ENCODE measurements at regions not wholly inside any gene's neighbourhood (a gene's known extent, or its start where the extent isn't known, plus 50 kb on each side); places are given as distances from the start of the nearest gene placed in this dataset.

GRCh38 chr7:28343462-28343861 lies 68.9 kb upstream of the CREB5 start:
- DNase-seq (no peak), ATAC-seq (no peak)
- no peaks in the 10 kb centered on the region for H3K27me3 ChIP-seq
- TF ChIP-seq POLR2A (IDR thresholded peaks at IDR 0.05): no peak
- TF ChIP-seq CTCF (IDR thresholded peaks at IDR 0.05 in 4 of 5, conservative IDR thresholded peaks at IDR 0.05 in 1 of 5): no peak
- in situ Hi-C loops (cut with MboI; ENCODE audit: low sequenced_read_pairs in 4 of 4) (no loop called here), intact Hi-C loops (cut with DNase I; ENCODE audit: low total_unique reads) (no loop called here)
- no peaks in the 10 kb centered on the region for H3K36me3 ChIP-seq
- no peak overlapping the region for H3K4me3 ChIP-seq
- peaks cover 0 to 5% of the 10 kb centered on the region in 2 donors for H3K4me1 ChIP-seq
- no peaks in the 10 kb centered on the region for H3K9me3 ChIP-seq
- H3K27ac ChIP-seq: no peak overlapping the region

- ATAC-seq (no peak), DNase-seq (no peak)
- intact Hi-C loops (cut with DNase I; ENCODE audit: low total_unique reads) (no loop called here), in situ Hi-C loops (cut with MboI; ENCODE audit: low sequenced_read_pairs in 4 of 4) (no loop called here)
- TF ChIP-seq CTCF (IDR thresholded peaks at IDR 0.05 in 4 of 5, conservative IDR thresholded peaks at IDR 0.05 in 1 of 5) (no peak), POLR2A (IDR thresholded peaks at IDR 0.05) (no peak)
- H3K9me3 ChIP-seq: no peaks in the 10 kb centered on the region
- no peak overlapping the region for H3K4me3 ChIP-seq
- no peaks in the 10 kb centered on the region for H3K27me3 ChIP-seq
- H3K36me3 ChIP-seq: no peaks in the 10 kb centered on the region
- H3K4me1 ChIP-seq: peaks cover 0 to 5% of the 10 kb centered on the region in 2 donors
- H3K27ac ChIP-seq: no peak overlapping the region
These were observed 66.1 kb upstream of the CREB5 start for GRCh38 chr7:28346256-28346655.

- DNase-seq: no peak
- no peaks in the 10 kb centered on the region for H3K36me3 ChIP-seq
- H3K27me3 ChIP-seq: no peaks in the 10 kb centered on the region
- no peaks in the 10 kb centered on the region for H3K9me3 ChIP-seq
- intact Hi-C loops (cut with DNase I; ENCODE audit: low total_unique reads): no loop called here
- H3K4me3 ChIP-seq: no peak overlapping the region
- peak in 1 of 2 donors; percentile 33 for ATAC-seq
- in situ Hi-C loops (cut with MboI; ENCODE audit: low sequenced_read_pairs in 4 of 4): no loop called here
- H3K27ac ChIP-seq: no peak overlapping the region
- peaks cover 0 to 5% of the 10 kb centered on the region in 2 donors for H3K4me1 ChIP-seq
- TF ChIP-seq POLR2A (IDR thresholded peaks at IDR 0.05) (no peak), CTCF (IDR thresholded peaks at IDR 0.05 in 4 of 5, conservative IDR thresholded peaks at IDR 0.05 in 1 of 5) (no peak)
These were observed 65.5 kb upstream of the CREB5 start for GRCh38 chr7:28346676-28347363.

GRCh38 chr7:28347475-28348318 lies 64.6 kb upstream of the CREB5 start:
- H3K27ac ChIP-seq: peak overlapping the region in 2 of 4 donors; percentile 6 to 37
- peaks cover 0 to 5% of the 10 kb centered on the region in 2 donors for H3K4me1 ChIP-seq
- DNase-seq (no peak), ATAC-seq (peak; percentile 59 to 71)
- H3K9me3 ChIP-seq: no peaks in the 10 kb centered on the region
- TF ChIP-seq POLR2A (IDR thresholded peaks at IDR 0.05): no peak
- in situ Hi-C loops (cut with MboI; ENCODE audit: low sequenced_read_pairs in 4 of 4) (no loop called here), intact Hi-C loops (cut with DNase I; ENCODE audit: low total_unique reads) (no loop called here)
- H3K4me3 ChIP-seq: no peak overlapping the region
- no peaks in the 10 kb centered on the region for H3K27me3 ChIP-seq
- no peaks in the 10 kb centered on the region for H3K36me3 ChIP-seq

GRCh38 chr7:28348636-28349035 lies 63.7 kb upstream of the CREB5 start:
- H3K36me3 ChIP-seq: no peaks in the 10 kb centered on the region
- no peak for TF ChIP-seq POLR2A (IDR thresholded peaks at IDR 0.05)
- TF ChIP-seq CTCF (IDR thresholded peaks at IDR 0.05 in 4 of 5, conservative IDR thresholded peaks at IDR 0.05 in 1 of 5): no peak
- DNase-seq (no peak), ATAC-seq (no peak)
- no peaks in the 10 kb centered on the region for H3K9me3 ChIP-seq
- no peak overlapping the region for H3K4me3 ChIP-seq
- no peak overlapping the region for H3K27ac ChIP-seq
- in situ Hi-C loops (cut with MboI; ENCODE audit: low sequenced_read_pairs in 4 of 4) (no loop called here), intact Hi-C loops (cut with DNase I; ENCODE audit: low total_unique reads) (no loop called here)
- no peaks in the 10 kb centered on the region for H3K27me3 ChIP-seq
- H3K4me1 ChIP-seq: peaks cover 0 to 5% of the 10 kb centered on the region in 2 donors
